AG09319 (cell line): ENCODE measurements at regions not wholly inside any gene's neighbourhood (a gene's known extent, or its start where the extent isn't known, plus 50 kb on each side); places are given as distances from the start of the nearest gene placed in this dataset.

Experiments used
- DNase-seq: peaks from one replicate; pipeline ENCODE4 v3.0.0-alpha.2; 2010; ENCODE audit warnings: low read depth; ENCODE audit errors: extremely low read depth
- TF ChIP-seq, protein P1 (sequence below): IDR thresholded peaks from 2 replicates; pipeline ENCODE4 v1.5.1; 2011; ENCODE audit warnings: low read depth, mild to moderate bottlenecking, inconsistent platforms, low read length, moderate library complexity

DNA sequence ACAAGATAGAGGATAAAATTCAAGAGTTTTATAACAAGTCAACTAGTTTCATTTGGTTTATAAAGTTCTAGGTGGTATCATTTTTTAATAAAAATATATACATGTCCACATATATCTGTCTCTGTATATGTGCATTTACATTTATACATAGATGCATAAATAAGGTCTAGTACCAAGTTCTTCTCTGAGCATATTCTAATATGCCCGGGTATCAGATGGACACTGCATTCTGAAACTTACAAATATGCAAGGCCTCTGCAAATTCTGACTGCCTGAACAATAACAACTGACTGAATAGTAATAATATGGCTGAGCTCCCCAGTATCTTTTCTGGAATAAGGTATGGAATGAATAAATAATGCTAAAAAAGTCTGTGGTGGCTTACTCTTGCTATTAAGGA is 304.8 kb downstream of the KLF12 start:
- no peak for DNase-seq
- TF ChIP-seq, protein P1, sequence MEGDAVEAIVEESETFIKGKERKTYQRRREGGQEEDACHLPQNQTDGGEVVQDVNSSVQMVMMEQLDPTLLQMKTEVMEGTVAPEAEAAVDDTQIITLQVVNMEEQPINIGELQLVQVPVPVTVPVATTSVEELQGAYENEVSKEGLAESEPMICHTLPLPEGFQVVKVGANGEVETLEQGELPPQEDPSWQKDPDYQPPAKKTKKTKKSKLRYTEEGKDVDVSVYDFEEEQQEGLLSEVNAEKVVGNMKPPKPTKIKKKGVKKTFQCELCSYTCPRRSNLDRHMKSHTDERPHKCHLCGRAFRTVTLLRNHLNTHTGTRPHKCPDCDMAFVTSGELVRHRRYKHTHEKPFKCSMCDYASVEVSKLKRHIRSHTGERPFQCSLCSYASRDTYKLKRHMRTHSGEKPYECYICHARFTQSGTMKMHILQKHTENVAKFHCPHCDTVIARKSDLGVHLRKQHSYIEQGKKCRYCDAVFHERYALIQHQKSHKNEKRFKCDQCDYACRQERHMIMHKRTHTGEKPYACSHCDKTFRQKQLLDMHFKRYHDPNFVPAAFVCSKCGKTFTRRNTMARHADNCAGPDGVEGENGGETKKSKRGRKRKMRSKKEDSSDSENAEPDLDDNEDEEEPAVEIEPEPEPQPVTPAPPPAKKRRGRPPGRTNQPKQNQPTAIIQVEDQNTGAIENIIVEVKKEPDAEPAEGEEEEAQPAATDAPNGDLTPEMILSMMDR = no peak

DNA sequence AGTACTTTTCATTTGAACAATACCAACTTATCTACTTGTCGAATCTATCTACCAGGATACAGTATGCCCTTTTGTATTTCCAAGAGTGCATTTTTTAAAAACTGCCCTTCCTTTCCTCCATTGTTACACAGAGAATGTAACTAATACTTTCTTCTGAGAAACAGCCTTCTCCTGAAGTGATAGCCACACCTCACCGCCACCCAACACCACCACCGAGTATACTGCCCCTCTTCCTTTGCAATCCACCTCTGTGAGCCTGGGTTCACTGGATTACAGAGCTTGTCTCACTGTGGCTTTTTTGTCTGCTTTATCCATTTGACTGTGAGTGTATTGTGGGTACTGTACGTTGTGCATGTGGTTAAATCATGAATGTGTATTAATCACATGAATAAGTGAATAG is 305.4 kb downstream of the KLF12 start:
- DNase-seq = no peak
- TF ChIP-seq, protein P1 = no peak

DNA sequence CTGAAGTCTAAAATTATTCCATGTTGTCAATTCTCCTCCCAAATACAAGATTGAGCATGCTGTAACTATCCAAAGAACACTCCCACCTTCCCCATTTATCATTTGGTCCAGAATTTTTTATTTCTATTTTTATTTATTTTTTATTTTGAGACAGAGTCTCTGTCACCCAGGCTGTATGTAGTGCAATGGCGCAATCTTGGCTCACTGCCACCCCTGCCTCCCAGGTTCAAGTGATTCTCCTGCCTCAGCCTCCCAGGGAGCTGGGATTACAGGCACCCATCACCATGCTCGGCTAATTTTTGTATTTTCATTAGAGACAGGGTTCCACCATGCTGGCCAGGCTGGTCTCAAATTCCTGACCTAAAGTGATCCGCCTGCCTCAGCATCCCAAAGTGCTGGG is 306.8 kb downstream of the KLF12 start:
- no peak for DNase-seq
- TF ChIP-seq, protein P1 = no peak

DNA sequence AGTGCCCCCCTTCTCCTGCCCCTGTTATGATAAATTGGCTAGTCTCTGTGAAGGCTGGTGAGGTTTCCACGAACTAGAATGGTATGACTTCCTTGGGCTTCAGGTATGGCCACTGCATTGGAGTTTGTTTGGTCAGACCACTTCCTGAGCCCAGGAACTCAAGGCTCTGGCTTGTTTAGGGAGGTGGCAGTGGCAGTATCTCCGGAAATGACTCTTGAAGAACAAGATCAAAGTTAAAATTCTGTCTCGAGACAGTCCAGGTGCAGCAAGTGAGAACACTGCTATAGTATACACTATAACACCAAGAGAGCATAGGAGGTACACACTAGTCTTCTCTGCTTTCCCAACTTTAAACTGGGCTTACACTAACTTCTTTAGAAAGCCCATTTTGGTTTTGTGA is 309.1 kb downstream of the KLF12 start:
- no peak for DNase-seq
- TF ChIP-seq, protein P1 = no peak

DNA sequence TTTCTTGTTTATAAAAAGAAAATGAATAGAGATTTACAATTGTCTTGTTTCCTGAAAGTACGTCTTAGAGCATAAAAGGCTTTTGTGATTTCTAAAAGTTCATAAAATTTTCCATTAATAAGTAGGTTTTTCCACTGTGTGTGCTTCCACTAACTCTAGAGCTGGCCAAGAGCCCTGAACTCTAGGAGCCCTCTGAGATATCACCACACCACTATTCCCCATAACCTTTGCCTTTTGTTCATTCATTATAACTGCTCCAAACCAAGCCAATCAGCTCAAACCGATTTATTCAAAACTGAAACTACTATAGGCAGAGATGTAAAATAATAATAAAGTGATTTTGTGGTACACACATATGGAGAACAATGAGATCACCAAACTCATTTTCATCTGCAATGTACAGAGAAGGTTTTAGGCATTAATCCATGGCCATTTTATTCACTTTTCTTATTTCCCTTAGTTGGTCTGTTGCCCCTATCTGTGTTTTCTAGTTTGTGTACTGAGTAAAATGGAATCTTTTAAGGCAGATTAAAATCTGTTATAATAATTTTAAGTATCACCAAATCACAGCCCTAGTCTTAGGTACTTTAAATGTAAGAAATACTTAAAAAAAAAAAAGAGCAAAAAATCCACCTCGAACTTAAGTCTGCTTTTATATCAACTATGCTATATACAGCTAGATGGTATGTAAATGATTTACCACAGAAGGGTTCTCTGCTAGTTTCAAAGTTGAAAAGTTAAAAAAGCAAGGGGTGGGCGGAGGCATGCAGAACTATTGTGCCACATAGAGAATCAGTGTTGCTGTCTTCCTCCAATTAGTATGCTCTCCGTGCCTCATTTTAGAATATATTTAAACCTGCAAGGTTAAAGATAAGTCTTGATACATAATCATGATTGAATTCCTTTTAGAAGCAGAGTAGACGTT is 311.3 kb downstream of the KLF12 start:
- TF ChIP-seq, protein P1 = no peak
- no peak for DNase-seq

DNA sequence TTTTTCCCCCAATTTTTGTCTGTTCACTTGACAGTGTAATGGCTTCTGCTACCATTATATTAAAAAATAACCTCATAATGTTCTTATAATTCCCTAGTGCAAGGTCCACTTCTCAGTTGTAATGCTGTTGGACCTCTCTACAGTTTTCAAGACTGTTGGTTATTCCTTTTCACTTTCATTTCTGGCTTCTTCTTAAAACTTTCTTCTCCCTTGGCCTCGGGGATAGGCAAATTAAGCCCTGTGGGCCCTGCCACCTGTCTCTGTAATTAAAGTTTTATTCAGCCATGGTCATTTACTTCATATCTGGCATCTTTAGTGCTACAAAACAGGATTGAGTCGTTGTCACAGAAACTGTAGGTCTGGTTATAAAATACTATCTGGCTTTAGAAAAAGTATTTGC is 313.5 kb downstream of the KLF12 start:
- DNase-seq = no peak
- TF ChIP-seq, protein P1 = no peak

DNA sequence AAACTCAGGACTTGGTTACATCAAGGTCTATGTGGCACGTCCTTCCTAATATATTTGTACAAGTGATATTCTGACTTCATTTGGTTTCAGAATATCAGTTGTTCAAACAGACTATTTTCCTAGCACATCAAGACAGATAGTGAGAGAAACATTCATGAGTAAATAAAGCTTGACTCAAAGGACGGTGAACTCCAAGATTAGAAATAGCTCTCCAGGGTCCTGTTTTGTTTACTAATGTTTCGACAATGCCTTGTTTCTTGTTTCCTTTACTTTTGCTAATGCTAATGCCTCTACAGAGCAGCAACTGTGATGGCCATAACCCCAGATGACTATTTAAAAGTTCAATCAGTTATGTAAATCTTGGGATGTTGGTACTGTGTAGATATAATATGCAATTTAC is 313.9 kb downstream of the KLF12 start:
- DNase-seq = no peak

More for the DNA sequence above, 313.9 kb downstream of the KLF12 start:
- TF ChIP-seq, protein P1 = no peak
